ENCODE measurements at regions not wholly inside any gene's neighbourhood (a gene's known extent, or its start where the extent isn't known, plus 50 kb on each side); places are given as distances from the start of the nearest gene placed in this dataset.
"Not testable (repeated sequence)": the region's sequence is repeated elsewhere in the genome, so short reads cannot be mapped to it uniquely, and the experiment has no call there.

DNA sequence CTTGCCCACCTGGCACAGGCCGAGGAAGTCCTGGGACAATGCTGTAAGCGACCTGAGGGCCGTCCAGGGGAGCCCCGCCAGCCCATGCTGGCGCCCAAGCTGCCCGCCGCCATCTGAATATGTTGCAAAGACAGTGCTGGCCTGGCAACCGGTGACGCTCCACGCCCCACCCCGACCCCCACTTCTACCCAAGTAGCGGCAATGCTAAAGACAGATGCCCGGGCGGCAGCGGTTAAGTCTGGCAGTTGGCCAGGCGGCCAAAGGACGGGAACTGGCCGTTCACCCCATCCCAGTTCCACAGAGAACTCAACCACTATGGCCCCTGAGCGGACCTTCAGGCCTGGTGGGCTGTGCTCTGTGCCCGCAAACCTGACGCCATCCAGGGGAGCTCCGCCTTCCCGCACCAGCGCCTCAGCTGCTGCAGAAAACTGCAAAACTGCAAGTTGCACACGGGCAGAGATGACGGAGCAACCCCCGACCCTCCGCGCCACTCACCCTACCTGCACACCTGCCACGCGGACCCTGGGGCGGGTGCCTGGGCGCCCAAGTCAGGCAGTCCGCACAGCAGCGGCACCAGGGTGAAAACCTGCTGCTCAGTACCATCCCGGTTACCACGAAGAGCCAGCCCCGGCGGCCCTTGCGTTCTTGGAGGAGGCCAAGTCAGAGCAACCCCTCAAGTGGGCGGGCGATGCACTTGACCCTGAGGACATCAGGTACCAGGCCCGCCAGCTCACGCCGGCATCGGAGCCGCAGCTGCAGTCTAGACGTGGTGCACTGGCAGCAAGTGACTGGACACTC is 667.6 kb downstream of the SPATA31A6 start:
- H2AFZ ChIP-seq (ENCODE audit: low read depth, low read length); H3K4me2 ChIP-seq (ENCODE audit: low read length); H3K9ac ChIP-seq (ENCODE audit: low read length); H4K20me1 ChIP-seq (ENCODE audit: insufficient read depth, low read length); H3K27me3 ChIP-seq (ENCODE audit: low read depth, low read length); H3K9me3 ChIP-seq (ENCODE audit: insufficient read depth, low read length); H3K36me3 ChIP-seq (replicated peaks; ENCODE audit: low read depth, low read length); H3K27ac ChIP-seq (ENCODE audit: low read length); H3K4me1 ChIP-seq (ENCODE audit: low read length); H3K79me2 ChIP-seq (ENCODE audit: low read length); H3K4me3 ChIP-seq (ENCODE audit: low read length): not testable (repeated sequence)

DNA sequence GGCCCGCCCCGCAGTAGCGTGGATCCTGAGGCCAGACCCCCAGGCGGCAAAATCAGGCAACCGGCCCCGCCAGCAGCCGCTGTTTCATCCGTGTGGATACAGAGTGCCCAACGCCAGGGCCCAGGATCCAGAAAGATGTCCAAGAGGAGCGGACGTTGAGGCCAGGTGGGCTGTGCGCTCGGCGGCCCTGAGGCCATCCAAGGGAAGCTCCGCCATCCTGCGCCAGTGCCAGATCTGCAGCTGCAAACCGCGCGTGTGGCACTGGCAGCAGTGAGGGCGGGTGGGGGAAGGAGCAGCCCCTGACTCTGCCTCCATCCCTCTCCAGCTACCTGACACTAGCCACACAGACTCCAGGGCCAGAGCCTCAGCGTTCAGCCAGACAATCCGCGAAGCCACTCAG is 668.2 kb downstream of the SPATA31A6 start:
- not testable (repeated sequence) for H2AFZ ChIP-seq (ENCODE audit: low read depth, low read length); H3K9me3 ChIP-seq (ENCODE audit: insufficient read depth, low read length); H4K20me1 ChIP-seq (ENCODE audit: insufficient read depth, low read length); H3K27me3 ChIP-seq (ENCODE audit: low read depth, low read length); H3K79me2 ChIP-seq (ENCODE audit: low read length); H3K9ac ChIP-seq (ENCODE audit: low read length); H3K4me2 ChIP-seq (ENCODE audit: low read length); H3K27ac ChIP-seq (ENCODE audit: low read length); H3K36me3 ChIP-seq (replicated peaks; ENCODE audit: low read depth, low read length); H3K4me1 ChIP-seq (ENCODE audit: low read length); H3K4me3 ChIP-seq (ENCODE audit: low read length)

DNA sequence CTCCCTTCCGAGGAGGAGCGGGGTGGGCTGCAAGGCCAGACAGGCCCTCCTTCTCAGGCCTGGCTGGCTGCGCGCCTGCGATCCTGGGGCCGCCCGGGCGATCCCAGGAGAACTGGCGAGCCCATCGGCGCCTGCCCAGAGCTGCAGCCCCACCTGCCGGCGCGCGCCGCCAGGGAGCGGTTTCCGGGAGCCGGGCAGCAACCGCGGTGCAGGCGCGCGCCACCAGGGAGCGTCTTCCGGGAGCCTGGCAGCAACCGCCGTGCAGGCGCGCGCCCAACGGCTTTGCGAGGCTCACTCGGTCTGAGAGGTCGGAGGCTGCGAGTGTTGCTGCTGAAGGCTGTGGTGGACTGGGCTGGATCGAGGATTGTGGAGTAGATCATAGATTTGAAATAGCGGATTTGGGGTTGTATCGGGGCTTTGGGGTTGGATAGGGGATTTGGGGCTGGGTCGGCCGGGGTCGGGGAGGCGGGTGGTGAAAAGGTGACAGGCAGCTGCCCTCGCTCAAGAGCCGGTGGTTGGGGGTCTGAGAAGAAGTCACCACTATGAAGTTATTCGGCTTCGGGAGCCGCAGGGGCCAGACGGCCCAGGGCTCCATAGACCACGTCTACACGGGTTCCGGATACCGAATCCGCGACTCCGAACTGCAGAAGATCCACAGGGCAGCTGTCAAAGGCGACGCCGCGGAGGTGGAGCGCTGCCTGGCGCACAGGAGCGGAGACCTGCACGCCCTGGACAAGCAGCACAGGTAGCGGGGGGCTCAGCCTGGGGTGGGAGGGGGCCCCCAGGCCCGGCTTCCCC is 668.9 kb downstream of the SPATA31A6 start:
- H3K27me3 ChIP-seq (ENCODE audit: low read depth, low read length); H3K36me3 ChIP-seq (replicated peaks; ENCODE audit: low read depth, low read length); H3K9me3 ChIP-seq (ENCODE audit: insufficient read depth, low read length); H3K4me3 ChIP-seq (ENCODE audit: low read length); H3K27ac ChIP-seq (ENCODE audit: low read length); H3K4me2 ChIP-seq (ENCODE audit: low read length); H3K9ac ChIP-seq (ENCODE audit: low read length); H3K4me1 ChIP-seq (ENCODE audit: low read length); H4K20me1 ChIP-seq (ENCODE audit: insufficient read depth, low read length); H2AFZ ChIP-seq (ENCODE audit: low read depth, low read length); H3K79me2 ChIP-seq (ENCODE audit: low read length): not testable (repeated sequence)

DNA sequence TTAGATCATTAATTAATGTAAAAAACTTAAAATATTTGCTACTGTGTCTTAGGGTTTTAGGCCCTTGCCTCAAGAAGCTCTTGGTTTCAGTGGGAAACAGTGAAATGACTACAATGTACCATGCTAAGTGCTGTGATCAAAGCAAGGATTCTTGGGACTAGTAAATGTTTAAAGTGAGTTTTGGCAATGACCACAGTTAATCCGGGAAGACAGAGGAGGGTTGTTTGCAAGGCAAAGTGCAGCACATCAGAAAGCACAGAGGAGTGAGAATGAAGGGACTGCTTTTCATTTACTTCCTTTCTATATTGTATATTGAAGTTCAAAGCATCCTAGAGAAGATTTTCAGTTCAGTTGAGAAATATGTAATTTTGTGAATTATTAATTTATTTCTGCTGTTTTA is 676.7 kb downstream of the SPATA31A6 start:
- not testable (repeated sequence) for H3K4me2 ChIP-seq (ENCODE audit: low read length); H3K36me3 ChIP-seq (replicated peaks; ENCODE audit: low read depth, low read length); H2AFZ ChIP-seq (ENCODE audit: low read depth, low read length); H3K9me3 ChIP-seq (ENCODE audit: insufficient read depth, low read length); H3K9ac ChIP-seq (ENCODE audit: low read length); H3K4me1 ChIP-seq (ENCODE audit: low read length); H4K20me1 ChIP-seq (ENCODE audit: insufficient read depth, low read length); H3K79me2 ChIP-seq (ENCODE audit: low read length); H3K27me3 ChIP-seq (ENCODE audit: low read depth, low read length); H3K4me3 ChIP-seq (ENCODE audit: low read length); H3K27ac ChIP-seq (ENCODE audit: low read length)

DNA sequence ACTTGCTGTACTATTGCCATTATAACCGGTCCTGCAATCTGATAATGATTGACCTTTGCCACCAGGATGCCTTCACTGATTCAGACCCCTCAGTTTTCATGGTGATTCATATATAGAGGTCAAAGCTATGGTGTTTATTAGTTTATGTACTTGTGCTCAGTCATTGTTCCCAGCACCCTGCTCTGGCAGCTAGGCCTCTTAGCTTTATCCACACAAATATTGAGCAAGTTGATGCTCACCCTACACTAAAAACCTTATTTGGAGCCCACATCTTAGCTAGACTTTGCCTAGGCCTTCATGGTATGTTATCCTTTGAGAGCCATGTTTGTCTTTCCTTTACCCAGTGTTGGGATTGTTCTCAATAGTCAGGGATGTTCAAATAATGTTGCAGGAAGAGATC is 679.0 kb downstream of the SPATA31A6 start:
- H3K27ac ChIP-seq (ENCODE audit: low read length); H3K4me1 ChIP-seq (ENCODE audit: low read length); H3K4me2 ChIP-seq (ENCODE audit: low read length); H3K9ac ChIP-seq (ENCODE audit: low read length); H3K9me3 ChIP-seq (ENCODE audit: insufficient read depth, low read length); H3K36me3 ChIP-seq (replicated peaks; ENCODE audit: low read depth, low read length); H3K4me3 ChIP-seq (ENCODE audit: low read length); H2AFZ ChIP-seq (ENCODE audit: low read depth, low read length); H3K27me3 ChIP-seq (ENCODE audit: low read depth, low read length); H3K79me2 ChIP-seq (ENCODE audit: low read length); H4K20me1 ChIP-seq (ENCODE audit: insufficient read depth, low read length): not testable (repeated sequence)
